ENCODE measurements at regions not wholly inside any gene's neighbourhood (a gene's known extent, or its start where the extent isn't known, plus 50 kb on each side); places are given as distances from the start of the nearest gene placed in this dataset.

GRCh38 chr6:140597181-140597580 is 1222.7 kb upstream of the CITED2 start:
- Mint-ChIP-seq H3K27me3 (ENCODE audit: unreplicated experiment) (no peaks in the 10 kb centered on the region), H3K4me3 (ENCODE audit: unreplicated experiment) (no peak overlapping the region), H3K36me3 (ENCODE audit: unreplicated experiment) (peaks cover 5% of the 10 kb centered on the region), H3K27ac (ENCODE audit: unreplicated experiment) (no peak overlapping the region), H3K4me1 (ENCODE audit: low read depth, unreplicated experiment) (no peaks in the 10 kb centered on the region), H3K9me3 (ENCODE audit: unreplicated experiment) (no peaks in the 10 kb centered on the region)
- no peak for TF ChIP-seq CTCF (IDR thresholded peaks at IDR 0.05; ENCODE audit: partially characterized antibody, unreplicated experiment)
- DNase-seq: no peak

GRCh38 chr6:140594806-140595128 is 1220.3 kb upstream of the CITED2 start:
- no peak for DNase-seq
- Mint-ChIP-seq H3K4me3 (ENCODE audit: unreplicated experiment) (no peak overlapping the region), H3K27ac (ENCODE audit: unreplicated experiment) (no peak overlapping the region), H3K9me3 (ENCODE audit: unreplicated experiment) (no peaks in the 10 kb centered on the region), H3K27me3 (ENCODE audit: unreplicated experiment) (no peaks in the 10 kb centered on the region), H3K4me1 (ENCODE audit: low read depth, unreplicated experiment) (no peaks in the 10 kb centered on the region), H3K36me3 (ENCODE audit: unreplicated experiment) (peaks cover 5% of the 10 kb centered on the region)
- TF ChIP-seq CTCF (IDR thresholded peaks at IDR 0.05; ENCODE audit: partially characterized antibody, unreplicated experiment): no peak

GRCh38 chr6:140592877-140593276 is 1218.4 kb upstream of the CITED2 start:
- no peaks in the 10 kb centered on the region for H3K27me3 Mint-ChIP-seq (ENCODE audit: unreplicated experiment)
- no peak overlapping the region for H3K4me3 Mint-ChIP-seq (ENCODE audit: unreplicated experiment)

GRCh38 chr6:140590641-140591040 is 1216.2 kb upstream of the CITED2 start:
- no peak for DNase-seq
- H3K9me3 Mint-ChIP-seq (ENCODE audit: unreplicated experiment): no peaks in the 10 kb centered on the region
- no peak overlapping the region for H3K4me3 Mint-ChIP-seq (ENCODE audit: unreplicated experiment)
- no peaks in the 10 kb centered on the region for H3K27me3 Mint-ChIP-seq (ENCODE audit: unreplicated experiment)
- H3K27ac Mint-ChIP-seq (ENCODE audit: unreplicated experiment): no peak overlapping the region
- TF ChIP-seq CTCF (IDR thresholded peaks at IDR 0.05; ENCODE audit: partially characterized antibody, unreplicated experiment): no peak
- peaks cover 5% of the 10 kb centered on the region for H3K36me3 Mint-ChIP-seq (ENCODE audit: unreplicated experiment)
- H3K4me1 Mint-ChIP-seq (ENCODE audit: low read depth, unreplicated experiment): no peaks in the 10 kb centered on the region

More at GRCh38 chr6:140592877-140593276, 1218.4 kb upstream of the CITED2 start:
- peaks cover 5% of the 10 kb centered on the region for H3K36me3 Mint-ChIP-seq (ENCODE audit: unreplicated experiment)
- DNase-seq: no peak
- TF ChIP-seq CTCF (IDR thresholded peaks at IDR 0.05; ENCODE audit: partially characterized antibody, unreplicated experiment): no peak
- no peak overlapping the region for H3K27ac Mint-ChIP-seq (ENCODE audit: unreplicated experiment)
- H3K9me3 Mint-ChIP-seq (ENCODE audit: unreplicated experiment): no peaks in the 10 kb centered on the region
- H3K4me1 Mint-ChIP-seq (ENCODE audit: low read depth, unreplicated experiment): no peaks in the 10 kb centered on the region

GRCh38 chr6:140586426-140587061 is 1212.1 kb upstream of the CITED2 start:
- Mint-ChIP-seq H3K9me3 (ENCODE audit: unreplicated experiment) (peaks cover 2% of the 10 kb centered on the region), H3K27me3 (ENCODE audit: unreplicated experiment) (peaks cover 2% of the 10 kb centered on the region), H3K4me1 (ENCODE audit: low read depth, unreplicated experiment) (no peaks in the 10 kb centered on the region)

More at GRCh38 chr6:140586426-140587061, 1212.1 kb upstream of the CITED2 start:
- no peak for TF ChIP-seq CTCF (IDR thresholded peaks at IDR 0.05; ENCODE audit: partially characterized antibody, unreplicated experiment)
- no peak overlapping the region for H3K4me3 Mint-ChIP-seq (ENCODE audit: unreplicated experiment)
- H3K27ac Mint-ChIP-seq (ENCODE audit: unreplicated experiment): no peak overlapping the region
- no peak for DNase-seq
- H3K36me3 Mint-ChIP-seq (ENCODE audit: unreplicated experiment): no peaks in the 10 kb centered on the region

Measured in glutamatergic neuron (in vitro differentiated cells).